RCC 7860 (cell line): ENCODE measurements at regions not wholly inside any gene's neighbourhood (a gene's known extent, or its start where the extent isn't known, plus 50 kb on each side); places are given as distances from the start of the nearest gene placed in this dataset.

Experiments
- DNase-seq: peaks from one replicate; pipeline ENCODE4 v3.0.0-alpha.2; 2015; ENCODE audit warnings: low spot score
- FAIRE-seq: peaks from 2 replicates; lab custom pipeline; 2012; peaks lifted over from hg19 to GRCh38; lab: Jason Lieb, UNC

GRCh38 chr20:62527781-62528180 is 52.0 kb upstream of the GATA5 start:
- no peak for DNase-seq
- FAIRE-seq: no peak

GRCh38 chr20:62528983-62529891 is 53.4 kb upstream of the GATA5 start:
- DNase-seq (no peak), FAIRE-seq (no peak)

GRCh38 chr20:62529896-62530642 is 54.3 kb upstream of the GATA5 start:
- DNase-seq (no peak), FAIRE-seq (no peak)

- DNase-seq (no peak), FAIRE-seq (no peak)
Observed at GRCh38 chr20:62530643-62531032, 54.8 kb upstream of the GATA5 start.

GRCh38 chr20:62531046-62531838 is 55.4 kb upstream of the GATA5 start:
- no peak for DNase-seq
- no peak for FAIRE-seq

GRCh38 chr20:62532921-62533320 is 57.1 kb upstream of the GATA5 start:
- DNase-seq (no peak), FAIRE-seq (no peak)

- DNase-seq (no peak), FAIRE-seq (no peak)
Observed at GRCh38 chr20:62533591-62534495, 58.0 kb upstream of the GATA5 start.

- no peak for FAIRE-seq
- no peak for DNase-seq
Observed at GRCh38 chr20:62534526-62535221, 58.9 kb upstream of the GATA5 start.

- FAIRE-seq (no peak), DNase-seq (no peak)
Observed at GRCh38 chr20:62535282-62535811, 59.6 kb upstream of the GATA5 start.

GRCh38 chr20:62535964-62536363 is 60.2 kb upstream of the GATA5 start:
- no peak for FAIRE-seq
- no peak for DNase-seq

- FAIRE-seq (no peak), DNase-seq (no peak)
Observed at GRCh38 chr20:62536871-62537401, 61.1 kb upstream of the GATA5 start.

GRCh38 chr20:62537649-62538292 is 62.0 kb upstream of the GATA5 start:
- DNase-seq (no peak), FAIRE-seq (no peak)

- no peak for DNase-seq
- FAIRE-seq: no peak
Observed at GRCh38 chr20:62539198-62540045, 63.6 kb upstream of the GATA5 start.

GRCh38 chr20:62540504-62540903 is 64.7 kb upstream of the GATA5 start:
- no peak for DNase-seq
- FAIRE-seq: no peak

GRCh38 chr20:62542862-62543261 is 67.1 kb upstream of the GATA5 start:
- FAIRE-seq (no peak), DNase-seq (no peak)

- no peak for DNase-seq
Observed at GRCh38 chr20:62543470-62544302, 67.9 kb upstream of the GATA5 start.

GRCh38 chr20:62544505-62545055 is 68.8 kb upstream of the GATA5 start:
- no peak for FAIRE-seq

More at GRCh38 chr20:62543470-62544302, 67.9 kb upstream of the GATA5 start:
- FAIRE-seq: no peak

More at GRCh38 chr20:62544505-62545055, 68.8 kb upstream of the GATA5 start:
- DNase-seq: no peak
